GM12892 (cell line): ENCODE measurements at regions not wholly inside any gene's neighbourhood (a gene's known extent, or its start where the extent isn't known, plus 50 kb on each side); places are given as distances from the start of the nearest gene placed in this dataset.

Experiments used
- POLR2A ChIP-seq: IDR thresholded peaks from 2 replicates; pipeline ENCODE4 v1.6.1; 2011; ENCODE audit warnings: low read depth, low read length, control low read depth
- POLR2AphosphoS5 ChIP-seq: IDR thresholded peaks from 2 replicates; pipeline ENCODE4 v1.6.1; 2011; ENCODE audit warnings: low read depth, low read length, control low read depth
- TAF1 ChIP-seq: IDR thresholded peaks from 2 replicates; pipeline ENCODE4 v1.6.1; 2011; ENCODE audit warnings: low read depth, mild to moderate bottlenecking, control low read depth, low read length, borderline replicate concordance

DNA sequence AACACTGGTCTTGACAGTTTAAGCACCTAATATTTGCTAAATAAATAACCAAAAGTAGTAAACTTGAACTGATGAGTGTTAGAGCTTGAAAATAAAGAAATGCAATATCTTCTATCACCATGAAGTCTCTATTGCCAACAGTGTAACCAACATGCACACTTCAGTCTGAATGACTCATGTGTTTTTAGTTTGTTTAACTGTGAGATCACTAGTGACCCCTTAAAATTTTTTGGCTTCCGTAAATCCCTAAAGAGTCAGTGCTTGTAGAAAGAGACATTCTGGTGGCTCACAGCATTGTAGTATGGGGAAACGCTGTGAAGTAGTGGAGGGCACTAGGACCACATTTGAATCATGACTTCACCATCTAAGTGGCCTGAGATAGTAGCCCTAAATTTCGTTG lies 341.1 kb downstream of the PMP22 start:
- TF ChIP-seq POLR2A (no peak), POLR2AphosphoS5 (no peak), TAF1 (no peak)
